PC-9 (cell line): ENCODE measurements at regions not wholly inside any gene's neighbourhood (a gene's known extent, or its start where the extent isn't known, plus 50 kb on each side); places are given as distances from the start of the nearest gene placed in this dataset.

Experiments
- BruUV-seq: library from RNA; stranded (reverse); fragments of 400-500 nt; replicated peaks from 2 replicates; lab custom pipeline; 2021; lab: Mats Ljungman, UMichigan
- CTCF ChIA-PET: fragments of 300-600 bp; sonication (Branson Sonifier 250); formaldehyde crosslinking; loops from one replicate; lab custom pipeline; 2022; ENCODE audit warnings: antibody characterized with exemption; lab: Charles Lee
- POLR2A ChIA-PET: fragments of 300-600 bp; sonication (Branson Sonifier 250); formaldehyde crosslinking; loops from one replicate; lab custom pipeline; 2022; ENCODE audit warnings: antibody characterized with exemption; ENCODE audit not compliant: unreplicated experiment; lab: Charles Lee
- DNase-seq, 2 experiments: peaks; one replicate each; pipeline versions ENCODE4 v3.0.0 to v3.0.0-alpha.2; 2015 to 2022; ENCODE audit warnings: mixed read lengths in 1 of 2
- H2AFZ ChIP-seq: fragments of 200-600 bp; sonication (generic); 2 replicates; pipeline ENCODE4 v1.8.1; 2017; ENCODE audit warnings: antibody characterized with exemption
- H3F3A ChIP-seq: fragments of 200-600 bp; sonication (generic); 2 replicates; pipeline ENCODE4 v1.8.1; 2017; ENCODE audit warnings: antibody characterized with exemption, mild to moderate bottlenecking, low read depth; ENCODE audit not compliant: insufficient read depth
- H3K27ac ChIP-seq: fragments of 200-600 bp; sonication (generic); 2 replicates; pipeline ENCODE4 v1.6.1; 2016; ENCODE audit warnings: mixed run types
- H3K27me3 ChIP-seq: fragments of 200-600 bp; sonication (generic); 2 replicates; pipeline ENCODE4 v1.6.1; 2016; ENCODE audit warnings: low read depth, mixed run types; ENCODE audit not compliant: insufficient read depth
- H3K36me3 ChIP-seq: fragments of 200-600 bp; sonication (generic); 2 replicates; pipeline ENCODE4 v1.6.1; 2016; ENCODE audit warnings: low read depth, mixed run types
- H3K4me1 ChIP-seq: fragments of 200-600 bp; sonication (generic); replicated peaks from 2 replicates; pipeline ENCODE4 v1.6.1; 2016; ENCODE audit warnings: mixed run types; ENCODE audit not compliant: insufficient read depth
- H3K4me2 ChIP-seq: fragments of 200-600 bp; sonication (generic); 2 replicates; pipeline ENCODE4 v1.6.1; 2017; ENCODE audit warnings: mixed run types
- H3K4me3 ChIP-seq: fragments of 200-600 bp; sonication (generic); 2 replicates; pipeline ENCODE4 v1.6.1; 2016; ENCODE audit warnings: mixed run types
- H3K79me2 ChIP-seq: fragments of 200-600 bp; sonication (generic); 2 replicates; pipeline ENCODE4 v1.6.1; 2017; ENCODE audit warnings: low read depth, mixed run types
- H3K9me2 ChIP-seq: fragments of 200-600 bp; sonication (generic); 2 replicates; pipeline ENCODE4 v1.8.1; 2017; ENCODE audit warnings: mild to moderate bottlenecking; ENCODE audit not compliant: insufficient read depth
- H3K9me3 ChIP-seq: fragments of 200-600 bp; sonication (generic); 2 replicates; pipeline ENCODE4 v1.8.1; 2016; ENCODE audit warnings: low read depth; ENCODE audit not compliant: insufficient read depth
- H4K20me1 ChIP-seq: fragments of 200-600 bp; sonication (generic); 2 replicates; pipeline ENCODE4 v1.8.1; 2017; ENCODE audit not compliant: insufficient read depth
- CTCF ChIP-seq: fragments of 200-600 bp; sonication (generic); conservative IDR thresholded peaks from 2 replicates; pipeline ENCODE4 v1.6.1; 2017; ENCODE audit warnings: mixed run types, antibody characterized with exemption, mild to moderate bottlenecking, moderate library complexity
- EZH2 ChIP-seq: fragments of 200-600 bp; sonication (generic); IDR thresholded peaks from 2 replicates; pipeline ENCODE4 v1.8.0; 2017; ENCODE audit warnings: antibody characterized with exemption, low read depth
- intact Hi-C: fragments of 100-400 bp; cut with micrococcal nuclease; formaldehyde crosslinking; loops from one replicate; pipeline ENCODE4 v1.10.0; 2022; ENCODE audit not compliant: unreplicated experiment

- ChIA-PET POLR2A (no interaction called here), CTCF (no interaction called here)
- no TSS peak for BruUV-seq
These were observed 56.1 kb upstream of the MED9 start for GRCh38 chr17:17420561-17421269.

GRCh38 chr17:17421346-17422216 lies 55.2 kb upstream of the MED9 start:
- Histone ChIP-seq H3K27me3 (peaks cover 33% of the 10 kb centered on the region; the same call in 1 of the 2 replicates), H2AFZ (no peak overlapping the region), H3K9me2 (no peaks in the 10 kb centered on the region), H3K79me2 (no peaks in the 10 kb centered on the region), H3K4me3 (no peak overlapping the region), H3K36me3 (no peaks in the 10 kb centered on the region), H3K4me1 (peaks cover 2% of the 10 kb centered on the region), H3F3A (no peaks in the 10 kb centered on the region), H3K27ac (no peak overlapping the region), H4K20me1 (no peaks in the 10 kb centered on the region), H3K4me2 (no peak overlapping the region), H3K9me3 (peaks cover 6% of the 10 kb centered on the region; the same call in 1 of the 2 replicates)
- no TSS peak for BruUV-seq
- no peak for DNase-seq
- intact Hi-C loops = no loop called here
- ChIA-PET CTCF (no interaction called here), POLR2A (no interaction called here)
- TF ChIP-seq CTCF (no peak), EZH2 (no peak)

More at GRCh38 chr17:17420561-17421269, 56.1 kb upstream of the MED9 start:
- no peak for TF ChIP-seq EZH2
- TF ChIP-seq CTCF = no peak
- Histone ChIP-seq H3K36me3 (no peaks in the 10 kb centered on the region), H4K20me1 (no peaks in the 10 kb centered on the region), H3K79me2 (no peaks in the 10 kb centered on the region), H2AFZ (no peak overlapping the region), H3F3A (no peaks in the 10 kb centered on the region), H3K4me3 (no peak overlapping the region), H3K4me1 (peaks cover 10% of the 10 kb centered on the region), H3K27ac (no peak overlapping the region), H3K9me2 (no peaks in the 10 kb centered on the region), H3K9me3 (peaks cover 6% of the 10 kb centered on the region; the same call in 1 of the 2 replicates), H3K27me3 (peaks cover 31% of the 10 kb centered on the region; the same call in 1 of the 2 replicates), H3K4me2 (no peak overlapping the region)
- DNase-seq = no peak
- intact Hi-C loops = no loop called here

- Histone ChIP-seq H3K9me2 (no peaks in the 10 kb centered on the region), H3K27ac (no peak overlapping the region), H3K4me3 (no peak overlapping the region), H3K4me2 (no peak overlapping the region), H2AFZ (no peak overlapping the region), H3K9me3 (peaks cover 6% of the 10 kb centered on the region; the same call in 1 of the 2 replicates), H3K79me2 (no peaks in the 10 kb centered on the region), H3K36me3 (no peaks in the 10 kb centered on the region), H3F3A (no peaks in the 10 kb centered on the region), H4K20me1 (no peaks in the 10 kb centered on the region), H3K27me3 (peaks cover 39% of the 10 kb centered on the region), H3K4me1 (no peaks in the 10 kb centered on the region)
- no peak for TF ChIP-seq EZH2
- TF ChIP-seq CTCF = no peak
- no TSS peak for BruUV-seq
- intact Hi-C loops = no loop called here
- POLR2A ChIA-PET = interaction anchor here (0.6 kb wide), 1 partner anchor 377 kb away, joined by 3 read pairs; no protein-coding TSS in a partner anchor
- CTCF ChIA-PET = no interaction called here
- no peak for DNase-seq
These were observed 54.6 kb upstream of the MED9 start for GRCh38 chr17:17422217-17422610.
